Neural progenitor cell (in vitro differentiated cells): ENCODE measurements at regions not wholly inside any gene's neighbourhood (a gene's known extent, or its start where the extent isn't known, plus 50 kb on each side); places are given as distances from the start of the nearest gene placed in this dataset.

ENCODE experiments used
- CTCF ChIP-seq: fragments of 200-600 bp; sonication (generic); IDR thresholded peaks from 2 replicates; pipeline ENCODE4 v1.5.1; 2017; ENCODE audit warnings: antibody characterized with exemption, mild to moderate bottlenecking
- EZH2 ChIP-seq: fragments of 200-600 bp; sonication (generic); IDR thresholded peaks from 2 replicates; pipeline ENCODE4 v1.6.1; 2017; ENCODE audit warnings: antibody characterized with exemption, mild to moderate bottlenecking, moderate library complexity
- EZH2phosphoT487 ChIP-seq: fragments of 200-600 bp; sonication (generic); IDR thresholded peaks from 2 replicates; pipeline ENCODE4 v1.6.1; 2017; ENCODE audit warnings: antibody characterized with exemption

GRCh38 chr5:107801061-107801460 is 130.3 kb upstream of the EFNA5 start:
- TF ChIP-seq CTCF (no peak), EZH2 (no peak), EZH2phosphoT487 (no peak)
